H9 (cell line): ENCODE measurements at regions not wholly inside any gene's neighbourhood (a gene's known extent, or its start where the extent isn't known, plus 50 kb on each side); places are given as distances from the start of the nearest gene placed in this dataset.

Source experiments
- DNase-seq: peaks from one replicate; pipeline ENCODE4 v3.0.0-alpha.2; 2017
- H2AFZ ChIP-seq: one replicate; pipeline ENCODE4 v1.6.1; 2013; ENCODE audit warnings: mild to moderate bottlenecking, low read length, control low read depth, moderate library complexity
- H2AK5ac ChIP-seq: 2 replicates; pipeline ENCODE4 v1.6.1; 2013; ENCODE audit warnings: low read length, control low read depth, mixed read lengths; ENCODE audit not compliant: insufficient read length
- H2BK120ac ChIP-seq: one replicate; pipeline ENCODE4 v1.6.1; 2013; ENCODE audit warnings: low read depth, mild to moderate bottlenecking, low read length, control low read depth, inconsistent platforms; ENCODE audit not compliant: poor library complexity, severe bottlenecking
- H2BK12ac ChIP-seq: 2 replicates; pipeline ENCODE4 v1.6.1; 2013; ENCODE audit warnings: low read length, control low read depth, mixed read lengths, low read depth; ENCODE audit not compliant: insufficient read length
- H2BK15ac ChIP-seq: 2 replicates; pipeline ENCODE4 v1.6.1; 2013; ENCODE audit warnings: low read depth, low read length, control low read depth
- H2BK20ac ChIP-seq: one replicate; pipeline ENCODE4 v1.6.1; 2013; ENCODE audit warnings: low read depth, mild to moderate bottlenecking, low read length, control low read depth, inconsistent platforms; ENCODE audit not compliant: poor library complexity, severe bottlenecking
- H2BK5ac ChIP-seq: 2 replicates; pipeline ENCODE4 v1.6.1; 2013; ENCODE audit warnings: low read length, control low read depth, mixed read lengths; ENCODE audit not compliant: insufficient read length
- H3K14ac ChIP-seq: 2 replicates; pipeline ENCODE4 v1.6.1; 2013; ENCODE audit warnings: low read length, control low read depth; ENCODE audit not compliant: insufficient read depth
- H3K18ac ChIP-seq: 2 replicates; pipeline ENCODE4 v1.6.1; 2013; ENCODE audit warnings: low read depth, mild to moderate bottlenecking, mixed read lengths, low read length, control low read depth; ENCODE audit not compliant: insufficient read length
- H3K23ac ChIP-seq: 2 replicates; pipeline ENCODE4 v1.6.1; 2013; ENCODE audit warnings: low read length, control low read depth, mixed read lengths, low read depth; ENCODE audit not compliant: insufficient read length
- H3K23me2 ChIP-seq: 2 replicates; pipeline ENCODE4 v1.6.1; 2013; ENCODE audit warnings: low read depth, mild to moderate bottlenecking, mixed read lengths, low read length, control low read depth; ENCODE audit not compliant: insufficient read length, poor library complexity, severe bottlenecking
- H3K27ac ChIP-seq: 2 replicates; pipeline ENCODE4 v1.5.1; 2013; ENCODE audit warnings: low read length, control low read depth, mixed read lengths, low read depth; ENCODE audit not compliant: insufficient read length
- H3K27me3 ChIP-seq: 2 replicates; pipeline ENCODE4 v1.6.1; 2013; ENCODE audit warnings: low read length, control low read depth, inconsistent platforms; ENCODE audit not compliant: insufficient read depth
- H3K4ac ChIP-seq: 2 replicates; pipeline ENCODE4 v1.6.1; 2013; ENCODE audit warnings: low read depth, mild to moderate bottlenecking, control low read depth, inconsistent platforms, low read length, moderate library complexity
- H3K4me1 ChIP-seq: 2 replicates; pipeline ENCODE4 v1.6.1; 2013; ENCODE audit warnings: low read length, control low read depth, inconsistent platforms; ENCODE audit not compliant: insufficient read depth
- H3K4me2 ChIP-seq: 2 replicates; pipeline ENCODE4 v1.6.1; 2013; ENCODE audit warnings: low read length, control low read depth, mixed read lengths; ENCODE audit not compliant: insufficient read length, insufficient read depth
- H3K56ac ChIP-seq: 2 replicates; pipeline ENCODE4 v1.6.1; 2013; ENCODE audit warnings: low read depth, mild to moderate bottlenecking, mixed read lengths, low read length, control low read depth; ENCODE audit not compliant: insufficient read length
- H3K79me1 ChIP-seq: 2 replicates; pipeline ENCODE4 v1.6.1; 2013; ENCODE audit warnings: low read depth, mild to moderate bottlenecking, moderate library complexity, low read length, control low read depth, inconsistent platforms; ENCODE audit not compliant: insufficient read depth, poor library complexity, severe bottlenecking
- H3K79me2 ChIP-seq: 2 replicates; pipeline ENCODE4 v1.6.1; 2013; ENCODE audit warnings: low read length, control low read depth, inconsistent platforms; ENCODE audit not compliant: insufficient read depth
- H3K9ac ChIP-seq: 2 replicates; pipeline ENCODE4 v1.6.1; 2013; ENCODE audit warnings: low read length, control low read depth, mixed read lengths; ENCODE audit not compliant: insufficient read length; ENCODE audit errors: extremely low read depth
- H3K9me3 ChIP-seq: one replicate; pipeline ENCODE4 v1.6.1; 2013; ENCODE audit warnings: low read depth, low read length, inconsistent platforms; ENCODE audit not compliant: control insufficient read depth
- H3T11ph ChIP-seq: one replicate; pipeline ENCODE4 v1.6.1; 2013; ENCODE audit warnings: mild to moderate bottlenecking, low read length, control low read depth, inconsistent platforms
- H4K20me1 ChIP-seq: one replicate; pipeline ENCODE4 v1.6.1; 2013; ENCODE audit not compliant: control insufficient read depth, insufficient read length, insufficient read depth
- H4K5ac ChIP-seq: 2 replicates; pipeline ENCODE4 v1.6.1; 2013; ENCODE audit warnings: low read depth, mild to moderate bottlenecking, mixed read lengths, low read length, control low read depth; ENCODE audit not compliant: insufficient read length
- H4K8ac ChIP-seq: replicated peaks from 2 replicates; pipeline ENCODE4 v1.6.1; 2013; ENCODE audit warnings: low read length, control low read depth, mixed read lengths, low read depth; ENCODE audit not compliant: insufficient read length
- H4K91ac ChIP-seq: 2 replicates; pipeline ENCODE4 v1.6.1; 2013; ENCODE audit warnings: low read depth, mild to moderate bottlenecking, moderate library complexity, mixed read lengths, low read length, control low read depth; ENCODE audit not compliant: insufficient read length
- H3K27ac Mint-ChIP-seq, 3 experiments: 2 replicates in 2 of 3; 3 replicates in 1 of 3; pipeline ENCODE4 v1.8.0; 2020 to 2021; ENCODE audit warnings: mixed read lengths in 3 of 3, mild to moderate bottlenecking in 1 of 3, moderate library complexity in 1 of 3
- H3K27me3 Mint-ChIP-seq: 2 replicates; pipeline ENCODE4 v1.8.0; 2021; ENCODE audit warnings: low read depth, mild to moderate bottlenecking, moderate library complexity, mixed read lengths
- H3K36me3 Mint-ChIP-seq, 3 experiments: 2 replicates in 2 of 3; 3 replicates in 1 of 3; pipeline ENCODE4 v1.8.0; 2020 to 2021; ENCODE audit warnings: low read depth in 3 of 3, mixed read lengths in 3 of 3; ENCODE audit not compliant: insufficient read depth in 1 of 3
- H3K4me1 Mint-ChIP-seq, 2 experiments: 2 replicates each; pipeline ENCODE4 v1.8.0; 2020; ENCODE audit warnings: mixed read lengths in 2 of 2
- H3K4me3 Mint-ChIP-seq, 2 experiments: 2 replicates in 1 of 2; 3 replicates in 1 of 2; pipeline ENCODE4 v1.8.0; 2020 to 2021; ENCODE audit warnings: mild to moderate bottlenecking in 2 of 2, mixed read lengths in 2 of 2, moderate library complexity in 1 of 2
- H3K9me3 Mint-ChIP-seq, 2 experiments: 2 replicates in 1 of 2; 3 replicates in 1 of 2; pipeline ENCODE4 v1.8.0; 2020; ENCODE audit warnings: mild to moderate bottlenecking in 2 of 2, mixed read lengths in 2 of 2, moderate library complexity in 1 of 2
- WGBS: extraction: QIAGEN DNeasy Blood & Tissue Kit; methylation state at CpG from one replicate; pipeline ENCODE4 v1.1.7; 2013; ENCODE audit warnings: missing lambda C conversion rate, low lambda C conversion rate, mixed read lengths; ENCODE audit not compliant: insufficient read length; ENCODE audit errors: extremely low coverage; 5-methylcytosine and 5-hydroxymethylcytosine counted together
- TF ChIP-seq, protein P1 (sequence below): fragments of 200-600 bp; sonication (generic); conservative IDR thresholded peaks from 3 replicates; pipeline ENCODE4 v1.8.0; 2021; ENCODE audit warnings: antibody characterized with exemption, mild to moderate bottlenecking

DNA sequence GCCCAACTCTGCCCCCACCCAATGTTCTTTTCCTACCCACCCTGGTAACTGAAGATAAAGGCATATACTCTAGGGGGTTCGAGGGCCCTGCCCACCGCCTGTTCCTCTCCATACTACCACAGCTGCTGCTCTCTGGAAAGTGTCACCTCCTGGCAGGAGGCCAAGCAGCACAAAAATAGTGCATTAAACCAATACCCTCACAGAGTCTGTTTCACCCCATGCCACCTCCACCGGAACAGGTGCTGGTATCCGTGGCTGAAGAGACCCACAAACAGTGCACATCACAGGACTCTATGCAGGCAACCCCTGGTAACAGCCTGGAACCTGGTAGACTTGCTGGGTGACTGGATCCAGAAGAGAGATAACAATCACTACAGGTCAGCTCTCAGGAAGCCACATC is 85.1 kb upstream of the CTSO start:
- Histone ChIP-seq H3K14ac (no peak overlapping the region), H3K18ac (no peak overlapping the region), H3K4me1 (no peaks in the 10 kb centered on the region), H3K9ac (no peak overlapping the region), H2BK15ac (no peak overlapping the region), H4K20me1 (no peaks in the 10 kb centered on the region), H3K79me2 (no peaks in the 10 kb centered on the region), H2BK120ac (no peak overlapping the region), H3K4me2 (no peak overlapping the region), H3K4ac (no peak overlapping the region), H3K27ac (no peak overlapping the region), H4K91ac (no peak overlapping the region), H3K23ac (no peak overlapping the region), H2BK12ac (no peak overlapping the region), H4K5ac (no peak overlapping the region), H2AFZ (no peak overlapping the region), H2BK20ac (no peak overlapping the region), H3K9me3 (no peaks in the 10 kb centered on the region), H3K79me1 (no peaks in the 10 kb centered on the region), H3T11ph (no peak overlapping the region), H2BK5ac (no peak overlapping the region), H3K23me2 (no peaks in the 10 kb centered on the region), H3K56ac (no peak overlapping the region), H2AK5ac (no peak overlapping the region), H4K8ac (no peak overlapping the region), H3K27me3 (no peaks in the 10 kb centered on the region)
- Mint-ChIP-seq H3K27ac (no peak overlapping the region; a peak in 1 of 7 replicates), H3K4me3 (no peak overlapping the region), H3K36me3 (no peaks in the 10 kb centered on the region; a peak in 1 of 7 replicates), H3K9me3 (no peaks in the 10 kb centered on the region), H3K27me3 (no peaks in the 10 kb centered on the region; the same call in 1 of the 2 replicates), H3K4me1 (no peaks in the 10 kb centered on the region; a peak in 1 of 4 replicates)
- TF ChIP-seq, protein P1, sequence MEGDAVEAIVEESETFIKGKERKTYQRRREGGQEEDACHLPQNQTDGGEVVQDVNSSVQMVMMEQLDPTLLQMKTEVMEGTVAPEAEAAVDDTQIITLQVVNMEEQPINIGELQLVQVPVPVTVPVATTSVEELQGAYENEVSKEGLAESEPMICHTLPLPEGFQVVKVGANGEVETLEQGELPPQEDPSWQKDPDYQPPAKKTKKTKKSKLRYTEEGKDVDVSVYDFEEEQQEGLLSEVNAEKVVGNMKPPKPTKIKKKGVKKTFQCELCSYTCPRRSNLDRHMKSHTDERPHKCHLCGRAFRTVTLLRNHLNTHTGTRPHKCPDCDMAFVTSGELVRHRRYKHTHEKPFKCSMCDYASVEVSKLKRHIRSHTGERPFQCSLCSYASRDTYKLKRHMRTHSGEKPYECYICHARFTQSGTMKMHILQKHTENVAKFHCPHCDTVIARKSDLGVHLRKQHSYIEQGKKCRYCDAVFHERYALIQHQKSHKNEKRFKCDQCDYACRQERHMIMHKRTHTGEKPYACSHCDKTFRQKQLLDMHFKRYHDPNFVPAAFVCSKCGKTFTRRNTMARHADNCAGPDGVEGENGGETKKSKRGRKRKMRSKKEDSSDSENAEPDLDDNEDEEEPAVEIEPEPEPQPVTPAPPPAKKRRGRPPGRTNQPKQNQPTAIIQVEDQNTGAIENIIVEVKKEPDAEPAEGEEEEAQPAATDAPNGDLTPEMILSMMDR = no peak
- WGBS = no CpG with 5 or more reads among the region's 4 CpGs
- no peak for DNase-seq
